Heart left ventricle (tissue), 13 donors: ENCODE measurements at regions not wholly inside any gene's neighbourhood (a gene's known extent, or its start where the extent isn't known, plus 50 kb on each side); places are given as distances from the start of the nearest gene placed in this dataset.

Experiments used
- POLR2A ChIP-seq, 2 donors: fragments of 450-650 bp; IDR thresholded peaks; one replicate each; pipeline ENCODE4 v1.6.1; 2017; ENCODE audit warnings: antibody characterized with exemption in 2 of 2, mild to moderate bottlenecking in 2 of 2, moderate library complexity in 2 of 2
- TF ChIP-seq, protein P1 (sequence below), 12 donors: fragments of 200-600 bp; sonication (generic) in 4 of 12; IDR thresholded peaks; one replicate each; pipeline versions ENCODE4 v1.5.0 to v1.8.0; 2018 to 2022; ENCODE audit warnings: antibody characterized with exemption in 12 of 12, mild to moderate bottlenecking in 5 of 12
- donor health status: ischemic (EF 13 %, LVEDD 7.1; RV severe dilation, severe dysfunction).
- donor health status: DM: no; HTN: yes; CAD: no.
- donor health status: DM: no; HTN: no; CAD: no.
- donor health status: ischemic (EF 25% LVEDD 6.9; RV normal size, moderate dysfunction).
- donor health status: ischemic (EF 25% LVEDD 5.7; RV mildly dilated, moderate dysfunction).
- donor health status: ischemic (EF 35%, LVEDD 5.7; RV mildly dilated, moderate dysfunction).
- donor health status: nonischemic (EF 11% LVEDD 7.7; RV severe dilation, severe dysfunction).
- donor health status: DM: yes; HTN: yes; CAD: no.
- donor health status: PGD.
- donor health status: ischemic (EF 29% LVEDD 5.4; RV normal size, mild dysfunction).
- donor health status: nonischemic (EF 23%, LVEDD 6.1; RV moderate dilation, normal function).

DNA sequence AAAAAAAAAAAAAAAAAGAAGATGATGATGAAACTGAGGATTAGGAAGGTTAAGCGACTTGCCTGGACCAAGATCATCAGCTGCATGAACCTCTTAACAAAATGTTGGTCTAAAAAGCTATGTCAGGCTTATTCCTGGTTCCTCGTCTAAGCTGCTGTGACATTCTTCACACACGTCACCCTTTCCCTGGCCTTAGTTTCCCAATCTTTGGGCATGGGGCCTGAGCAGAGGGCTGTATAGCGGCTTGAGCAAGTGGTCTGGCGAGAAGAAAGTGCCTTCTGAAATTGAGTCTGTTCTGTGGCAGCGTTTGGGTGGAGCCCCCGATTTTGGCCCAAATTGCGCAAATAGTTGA lies 58.7 kb upstream of the CCND2 start:
- TF ChIP-seq, protein P1, sequence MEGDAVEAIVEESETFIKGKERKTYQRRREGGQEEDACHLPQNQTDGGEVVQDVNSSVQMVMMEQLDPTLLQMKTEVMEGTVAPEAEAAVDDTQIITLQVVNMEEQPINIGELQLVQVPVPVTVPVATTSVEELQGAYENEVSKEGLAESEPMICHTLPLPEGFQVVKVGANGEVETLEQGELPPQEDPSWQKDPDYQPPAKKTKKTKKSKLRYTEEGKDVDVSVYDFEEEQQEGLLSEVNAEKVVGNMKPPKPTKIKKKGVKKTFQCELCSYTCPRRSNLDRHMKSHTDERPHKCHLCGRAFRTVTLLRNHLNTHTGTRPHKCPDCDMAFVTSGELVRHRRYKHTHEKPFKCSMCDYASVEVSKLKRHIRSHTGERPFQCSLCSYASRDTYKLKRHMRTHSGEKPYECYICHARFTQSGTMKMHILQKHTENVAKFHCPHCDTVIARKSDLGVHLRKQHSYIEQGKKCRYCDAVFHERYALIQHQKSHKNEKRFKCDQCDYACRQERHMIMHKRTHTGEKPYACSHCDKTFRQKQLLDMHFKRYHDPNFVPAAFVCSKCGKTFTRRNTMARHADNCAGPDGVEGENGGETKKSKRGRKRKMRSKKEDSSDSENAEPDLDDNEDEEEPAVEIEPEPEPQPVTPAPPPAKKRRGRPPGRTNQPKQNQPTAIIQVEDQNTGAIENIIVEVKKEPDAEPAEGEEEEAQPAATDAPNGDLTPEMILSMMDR (IDR thresholded peaks at IDR 0.05), result no peak
- TF ChIP-seq POLR2A (IDR thresholded peaks at IDR 0.05), result no peak
